Activated naive CD4-positive, alpha-beta T cell treated with anti-CD3 and anti-CD28 coated beads, Interleukin-2, amount 50 U/mL, for 72 hours (primary cell): ENCODE measurements at regions not wholly inside any gene's neighbourhood (a gene's known extent, or its start where the extent isn't known, plus 50 kb on each side); places are given as distances from the start of the nearest gene placed in this dataset.

ENCODE experiments used
- ATAC-seq, 2 donors: fragments of 150-1000 bp; cut with Tn5 transposase; 2 replicates each; pipeline ENCODE4 v1.10.0; 2021; ENCODE audit warnings: mild to moderate bottlenecking in 2 of 2, moderate library complexity in 2 of 2
- DNase-seq, 2 donors: peaks; one replicate each; pipeline ENCODE4 v3.0.0; 2021 to 2022; ENCODE audit warnings: low spot score in 2 of 2
- H3K27ac Mint-ChIP-seq, 2 donors: one replicate each; pipeline ENCODE4 v1.8.0; 2022; ENCODE audit warnings: mild to moderate bottlenecking in 2 of 2, mixed read lengths in 2 of 2
- H3K36me3 Mint-ChIP-seq, 2 donors: one replicate each; pipeline ENCODE4 v1.8.0; 2022; ENCODE audit warnings: mixed read lengths in 2 of 2
- H3K9me3 Mint-ChIP-seq, 2 donors: one replicate each; pipeline ENCODE4 v1.8.0; 2022; ENCODE audit warnings: mixed read lengths in 2 of 2

DNA sequence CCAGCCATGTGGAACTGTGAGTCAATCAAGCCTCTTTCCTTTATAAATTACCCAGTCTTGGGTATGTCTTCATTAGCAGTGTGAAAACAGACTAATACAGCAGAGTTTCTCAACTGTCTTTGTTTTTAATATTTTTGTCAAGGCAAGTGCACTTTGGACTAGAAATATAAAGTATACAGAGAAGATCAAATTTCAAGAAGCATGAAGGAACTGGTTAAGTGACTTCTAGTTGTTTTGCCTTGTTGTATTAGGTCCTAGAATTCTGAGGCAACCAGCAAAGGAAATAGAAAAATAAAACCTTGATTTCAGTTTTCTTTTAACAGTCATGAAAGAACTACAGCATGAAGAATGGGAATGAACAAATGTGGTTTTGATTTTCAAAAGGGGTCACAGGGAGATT is 131.1 kb upstream of the PTGFR start:
- DNase-seq (no peak), ATAC-seq (no peak)
- Mint-ChIP-seq H3K27ac (no peak overlapping the region), H3K36me3 (no peaks in the 10 kb centered on the region), H3K9me3 (no peaks in the 10 kb centered on the region)

DNA sequence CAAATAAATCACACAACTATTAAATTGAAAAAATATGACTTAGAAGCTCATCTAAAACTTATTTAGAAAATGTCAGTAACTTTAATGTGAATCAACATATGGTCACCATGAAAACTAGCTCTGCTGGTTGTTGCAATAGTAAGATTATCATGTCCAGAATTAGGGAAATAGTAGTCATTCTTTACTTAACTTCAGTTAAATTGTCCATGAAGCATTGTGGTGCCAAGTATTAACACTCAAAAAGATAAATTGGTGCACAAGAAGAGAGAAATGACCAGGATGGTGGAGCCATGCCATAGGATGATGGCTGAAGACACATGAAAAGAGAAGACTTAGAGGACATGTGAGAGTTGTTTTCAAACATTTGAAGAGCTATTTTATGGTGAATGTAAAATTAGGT is 130.2 kb upstream of the PTGFR start:
- Mint-ChIP-seq H3K9me3 (no peaks in the 10 kb centered on the region), H3K36me3 (no peaks in the 10 kb centered on the region), H3K27ac (no peak overlapping the region)
- ATAC-seq (no peak), DNase-seq (no peak)

DNA sequence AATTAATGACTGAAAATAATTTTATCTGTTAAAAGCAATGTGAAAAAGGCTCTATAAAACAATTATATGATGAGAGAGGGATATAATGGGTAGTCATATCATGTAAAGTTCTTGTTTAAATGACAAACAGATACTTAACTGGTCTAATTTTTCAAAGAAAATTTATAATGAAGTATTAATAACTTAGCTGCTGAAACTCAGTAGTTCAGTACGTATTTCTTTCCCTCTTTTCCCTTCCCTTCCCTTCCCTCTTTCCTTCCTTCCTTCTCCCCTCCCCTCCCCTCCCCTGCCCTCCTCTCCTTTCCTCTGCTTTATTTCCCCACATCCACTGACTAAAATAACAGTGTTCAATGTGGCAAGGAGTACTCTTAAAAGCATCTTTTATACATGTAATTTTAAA is 123.1 kb upstream of the PTGFR start:
- Mint-ChIP-seq H3K36me3 (no peaks in the 10 kb centered on the region), H3K9me3 (no peaks in the 10 kb centered on the region), H3K27ac (no peak overlapping the region)
- DNase-seq (no peak), ATAC-seq (no peak)

DNA sequence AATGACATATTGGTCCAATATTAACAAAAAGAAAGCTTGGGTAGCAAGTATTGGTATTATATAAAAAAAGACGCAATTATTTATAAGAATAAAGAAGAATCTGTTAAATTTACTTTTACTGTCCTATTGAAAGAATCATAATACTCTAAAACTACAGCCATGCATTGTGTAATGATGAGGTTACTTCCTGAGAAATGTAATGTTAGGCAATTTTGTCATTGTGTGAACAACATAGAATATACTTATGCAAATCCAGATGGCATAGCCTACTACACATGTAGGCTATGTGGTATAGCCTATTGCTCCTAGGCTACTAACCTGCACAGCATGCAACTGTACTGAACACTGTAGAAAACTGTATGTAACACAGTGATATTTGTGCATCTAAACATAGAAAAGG is 121.2 kb upstream of the PTGFR start:
- H3K36me3 Mint-ChIP-seq: no peaks in the 10 kb centered on the region
- no peak overlapping the region for H3K27ac Mint-ChIP-seq
- ATAC-seq: no peak
- no peaks in the 10 kb centered on the region for H3K9me3 Mint-ChIP-seq
- no peak for DNase-seq

DNA sequence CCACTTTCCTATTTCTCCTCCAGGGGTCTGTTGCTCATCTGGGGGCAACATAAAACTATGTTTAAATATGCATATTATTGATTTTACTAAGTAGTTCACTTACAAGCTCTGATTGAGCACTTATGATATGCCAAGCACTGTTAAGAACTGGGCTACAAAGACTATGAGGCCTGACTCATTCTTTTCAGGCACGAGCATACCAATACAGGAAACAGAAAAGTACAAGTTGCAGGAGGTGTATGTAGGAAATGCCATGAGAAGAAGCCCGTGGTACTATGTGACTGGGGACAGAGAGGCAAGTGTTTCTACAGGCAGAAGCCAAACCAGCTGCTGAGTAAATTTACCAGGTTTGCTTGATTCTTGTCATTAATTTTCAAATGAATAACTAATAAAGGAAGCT is 120.4 kb upstream of the PTGFR start:
- Mint-ChIP-seq H3K9me3 (no peaks in the 10 kb centered on the region), H3K36me3 (no peaks in the 10 kb centered on the region), H3K27ac (no peak overlapping the region)
- DNase-seq: no peak
- peak in 1 of 2 donors; percentile 34 for ATAC-seq

DNA sequence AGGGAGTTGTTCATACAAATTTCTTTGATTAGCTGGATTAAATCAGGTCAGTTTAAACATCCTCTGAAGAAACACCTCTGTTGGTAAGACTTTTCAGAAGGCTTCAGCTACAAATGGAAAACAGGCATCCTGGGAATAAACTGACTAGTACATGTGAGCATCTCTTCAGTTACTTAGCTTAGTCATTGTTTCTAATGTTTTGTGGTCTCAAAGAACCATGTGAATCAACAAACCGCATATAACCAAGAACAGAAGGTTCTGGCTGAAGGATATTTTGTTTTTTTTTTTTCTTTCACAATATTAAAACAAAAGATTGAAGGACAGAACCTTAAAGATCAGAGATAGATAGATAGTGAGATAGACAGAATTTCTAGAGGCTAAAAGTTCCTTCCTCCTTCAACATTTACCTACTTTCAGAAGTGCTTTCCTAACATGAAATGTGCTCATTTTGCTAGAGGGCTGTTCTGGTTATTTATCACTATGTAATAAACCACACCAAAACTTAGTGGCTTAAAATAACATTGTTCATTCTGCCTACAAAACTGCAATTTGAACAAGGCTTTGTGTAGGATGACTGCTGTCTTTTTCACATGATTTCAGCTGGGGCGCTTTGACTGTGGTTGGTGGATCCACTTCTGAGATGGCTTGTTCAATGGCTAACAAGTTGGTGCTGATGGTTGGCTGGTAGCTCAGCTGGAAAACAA is 119.8 kb upstream of the PTGFR start:
- DNase-seq (no peak), ATAC-seq (no peak)
- Mint-ChIP-seq H3K27ac (no peak overlapping the region), H3K36me3 (no peaks in the 10 kb centered on the region), H3K9me3 (no peaks in the 10 kb centered on the region)

DNA sequence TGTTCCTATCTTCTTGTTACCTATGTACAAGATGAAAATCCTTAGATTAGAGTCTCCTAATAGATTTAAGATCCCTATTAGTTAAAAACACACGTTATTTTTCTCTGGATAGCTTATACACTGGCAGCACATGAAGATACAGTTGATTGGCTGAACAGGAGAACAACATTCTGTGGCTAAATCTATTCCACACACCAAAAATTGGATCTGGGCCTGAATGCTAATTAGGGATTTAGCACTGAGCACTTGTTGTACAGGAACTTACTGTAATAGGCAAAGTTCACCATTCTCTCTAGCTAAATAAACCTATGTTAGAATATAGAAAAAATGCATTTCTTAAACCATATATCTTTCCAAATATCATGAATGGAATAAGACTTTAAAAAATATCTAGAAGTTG is 117.1 kb upstream of the PTGFR start:
- no peak overlapping the region for H3K27ac Mint-ChIP-seq
- ATAC-seq (no peak), DNase-seq (no peak)
- no peaks in the 10 kb centered on the region for H3K36me3 Mint-ChIP-seq
- H3K9me3 Mint-ChIP-seq: no peaks in the 10 kb centered on the region

DNA sequence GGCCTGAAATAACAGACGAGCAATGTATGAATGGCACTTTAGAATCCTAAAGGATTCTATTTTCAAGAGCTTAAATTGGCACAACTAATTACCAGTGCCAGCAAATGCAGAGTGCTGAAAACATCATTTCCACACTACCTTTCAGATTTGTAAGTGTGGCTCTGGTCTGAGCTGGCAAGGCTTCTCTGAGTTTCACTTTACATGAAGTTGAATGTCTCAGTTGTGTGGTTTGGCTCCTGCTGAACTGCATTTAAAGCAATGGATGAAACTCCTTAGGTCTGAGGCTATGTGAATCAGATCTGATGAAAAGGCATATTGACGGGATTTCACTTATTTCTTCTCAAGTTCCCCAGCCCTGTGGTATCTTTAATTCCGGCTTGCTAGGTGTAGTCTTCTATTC is 114.8 kb upstream of the PTGFR start:
- Mint-ChIP-seq H3K27ac (no peak overlapping the region), H3K9me3 (no peaks in the 10 kb centered on the region), H3K36me3 (no peaks in the 10 kb centered on the region)
- DNase-seq (no peak), ATAC-seq (no peak)

DNA sequence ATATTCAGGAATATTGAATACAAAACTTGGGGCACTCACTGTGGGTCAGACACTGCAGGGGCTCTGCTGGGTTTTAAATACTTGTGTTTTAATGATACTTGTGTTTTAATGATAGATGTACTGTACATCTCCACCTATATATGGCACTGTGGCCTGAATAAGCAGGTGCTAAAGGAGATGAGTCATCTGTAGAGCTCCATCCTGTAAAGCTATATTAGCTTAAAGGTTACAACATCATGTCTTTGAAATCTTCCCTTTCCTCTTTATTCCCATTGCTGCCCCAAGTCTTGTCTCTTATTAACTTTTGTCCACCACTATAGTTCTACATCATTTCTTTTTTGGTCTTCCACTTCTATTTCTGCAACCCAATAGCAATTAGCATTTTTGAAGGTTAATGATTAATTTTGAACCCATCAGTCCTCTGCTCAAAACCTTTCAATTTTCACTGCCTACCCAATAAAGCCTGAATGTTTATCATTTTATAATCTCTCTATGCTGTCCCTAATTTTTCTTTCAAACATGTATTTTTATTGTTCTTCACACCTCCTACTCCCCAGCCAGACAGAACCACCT is 113.3 kb upstream of the PTGFR start:
- Mint-ChIP-seq H3K9me3 (no peaks in the 10 kb centered on the region), H3K27ac (no peak overlapping the region), H3K36me3 (no peaks in the 10 kb centered on the region)
- no peak for DNase-seq
- no peak for ATAC-seq

DNA sequence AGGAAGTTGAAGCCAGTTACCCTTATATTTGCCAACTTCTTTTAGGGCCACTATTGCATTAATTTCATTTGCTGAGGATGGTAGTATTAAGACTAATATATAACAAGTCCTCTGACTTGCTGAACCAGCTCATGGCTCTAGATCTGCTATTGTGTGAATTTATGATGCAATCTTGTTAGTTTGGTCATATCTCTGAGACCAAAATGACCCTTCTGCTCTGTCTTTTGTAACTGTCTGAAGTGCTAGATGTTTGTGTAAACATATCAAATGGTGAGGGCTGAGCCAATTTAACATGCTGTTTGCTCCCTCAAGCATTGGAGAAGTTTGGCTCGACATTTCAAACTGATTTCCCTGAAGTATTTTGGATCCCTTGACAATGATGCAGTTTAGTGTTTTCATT is 106.9 kb upstream of the PTGFR start:
- Mint-ChIP-seq H3K36me3 (no peaks in the 10 kb centered on the region), H3K9me3 (no peaks in the 10 kb centered on the region), H3K27ac (no peak overlapping the region)
- ATAC-seq: no peak
- DNase-seq: no peak

DNA sequence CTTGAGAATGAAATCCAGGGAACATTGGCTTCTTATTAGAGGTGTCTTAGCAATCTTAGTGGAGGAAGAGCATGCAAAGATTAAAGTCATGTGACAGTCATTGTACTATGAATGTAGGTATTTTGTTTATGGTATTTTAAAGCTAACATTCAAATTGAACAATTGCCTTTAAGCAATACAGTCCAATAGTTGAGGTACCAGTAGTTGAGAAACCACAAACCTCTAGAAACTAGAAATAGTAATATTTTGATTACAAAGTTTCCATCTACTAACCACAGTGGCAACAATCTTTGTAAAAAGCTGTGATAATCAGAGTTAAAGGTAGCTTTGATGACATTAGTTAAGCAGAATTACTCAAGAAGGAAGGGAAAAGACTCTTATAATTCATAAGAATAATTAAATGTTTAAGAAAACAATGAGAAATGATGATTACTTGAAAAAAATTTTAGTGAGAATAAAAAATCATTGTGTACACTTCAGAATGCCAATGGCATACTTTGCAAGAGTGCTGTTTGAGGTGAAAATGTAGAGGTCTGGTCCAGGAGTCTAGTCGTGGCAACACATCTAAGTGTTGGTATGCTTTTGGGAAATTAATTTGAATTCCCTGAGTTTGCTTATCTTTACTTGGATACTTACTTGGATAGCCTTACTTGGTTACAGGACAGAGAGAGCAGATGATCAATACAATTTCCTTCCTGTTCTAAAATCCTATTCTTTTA is 104.9 kb upstream of the PTGFR start:
- no peak for DNase-seq
- H3K36me3 Mint-ChIP-seq: no peaks in the 10 kb centered on the region
- ATAC-seq: no peak
- H3K9me3 Mint-ChIP-seq: no peaks in the 10 kb centered on the region
- H3K27ac Mint-ChIP-seq: no peak overlapping the region

DNA sequence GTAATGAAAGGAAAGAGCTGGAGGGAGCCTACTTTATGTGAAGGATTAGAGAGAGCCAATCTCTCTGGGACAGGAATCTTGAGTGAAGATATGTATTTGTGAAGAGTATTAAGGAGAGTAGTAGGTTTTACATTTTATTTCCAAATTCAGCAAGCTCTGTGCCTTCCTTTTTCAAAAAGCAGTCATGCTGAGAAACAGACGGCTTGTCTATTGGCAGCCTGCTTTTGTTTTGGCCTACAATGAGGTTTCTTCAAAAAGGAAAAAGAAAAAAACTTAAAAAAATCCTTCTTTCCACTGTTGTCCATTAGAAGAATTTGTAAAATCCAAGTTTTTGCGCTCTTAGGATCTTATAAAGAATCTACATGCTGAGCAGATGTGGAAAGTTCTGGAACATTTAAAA is 103.6 kb upstream of the PTGFR start:
- no peak for ATAC-seq
- no peak for DNase-seq
- H3K9me3 Mint-ChIP-seq: no peaks in the 10 kb centered on the region
- no peak overlapping the region for H3K27ac Mint-ChIP-seq
- no peaks in the 10 kb centered on the region for H3K36me3 Mint-ChIP-seq

DNA sequence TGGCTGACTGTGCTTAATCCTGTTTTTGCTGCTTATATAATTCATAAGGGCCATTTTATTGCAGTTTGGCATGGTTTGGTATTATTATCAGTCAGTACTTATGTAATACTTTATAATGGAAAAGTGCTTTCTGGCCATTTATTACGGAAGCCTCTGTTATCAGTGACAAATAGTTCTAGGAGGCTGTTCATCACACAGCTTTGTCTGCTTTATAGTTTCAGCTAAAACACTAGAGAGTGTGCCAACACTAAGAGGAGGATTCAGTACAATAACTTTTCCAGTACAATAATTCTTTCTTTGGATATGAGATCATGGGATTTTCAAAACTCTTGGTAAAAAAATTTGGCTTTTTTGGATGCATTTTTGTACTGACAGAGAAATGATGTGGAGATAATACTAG is 102.9 kb upstream of the PTGFR start:
- H3K27ac Mint-ChIP-seq: no peak overlapping the region
- DNase-seq (no peak), ATAC-seq (no peak)
- no peaks in the 10 kb centered on the region for H3K36me3 Mint-ChIP-seq
- H3K9me3 Mint-ChIP-seq: peaks cover 0 to 3% of the 10 kb centered on the region in 2 donors

DNA sequence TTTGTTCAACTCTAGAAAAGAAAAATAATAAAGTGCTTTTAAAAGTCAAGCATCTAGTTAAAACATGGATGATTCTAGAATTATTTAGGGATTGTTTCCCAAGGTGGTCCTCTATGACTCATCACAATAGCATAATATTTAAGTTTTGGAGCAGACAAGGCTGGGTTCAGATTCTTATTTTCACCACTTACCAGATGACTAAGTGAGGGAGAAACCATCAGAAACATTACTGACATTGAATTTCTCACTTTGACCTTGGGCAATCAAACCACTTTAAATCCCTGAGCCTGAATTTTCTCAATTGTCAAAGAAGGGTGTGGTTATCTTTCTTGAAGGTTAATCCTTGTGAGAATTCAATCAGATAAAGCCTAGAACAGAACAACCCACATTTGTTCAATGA is 102.5 kb upstream of the PTGFR start:
- H3K36me3 Mint-ChIP-seq: no peaks in the 10 kb centered on the region
- ATAC-seq (no peak), DNase-seq (no peak)
- peaks cover 0 to 3% of the 10 kb centered on the region in 2 donors for H3K9me3 Mint-ChIP-seq
- H3K27ac Mint-ChIP-seq: no peak overlapping the region

DNA sequence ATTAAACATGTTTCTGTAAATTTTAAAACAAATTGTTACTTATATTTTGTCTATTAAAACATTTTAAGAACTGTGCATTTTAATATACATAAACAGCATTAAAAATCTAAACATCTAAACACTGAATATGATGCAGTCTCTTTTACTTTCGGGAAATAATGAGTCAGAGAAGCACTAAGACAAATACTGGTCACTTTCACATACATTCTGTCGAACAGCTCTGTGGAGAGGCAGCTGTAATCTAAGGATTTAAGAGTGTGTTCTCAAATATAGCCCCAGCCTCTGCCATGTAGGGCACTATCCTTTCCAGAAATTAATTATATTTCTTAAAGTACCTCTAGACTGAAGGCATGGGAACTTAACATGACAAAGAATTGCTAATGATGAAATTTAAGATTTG is 89.6 kb upstream of the PTGFR start:
- Mint-ChIP-seq H3K9me3 (peaks cover 4 to 5% of the 10 kb centered on the region in 2 donors), H3K27ac (no peak overlapping the region), H3K36me3 (peaks cover 0 to 6% of the 10 kb centered on the region in 2 donors)
- no peak for ATAC-seq
- no peak for DNase-seq

DNA sequence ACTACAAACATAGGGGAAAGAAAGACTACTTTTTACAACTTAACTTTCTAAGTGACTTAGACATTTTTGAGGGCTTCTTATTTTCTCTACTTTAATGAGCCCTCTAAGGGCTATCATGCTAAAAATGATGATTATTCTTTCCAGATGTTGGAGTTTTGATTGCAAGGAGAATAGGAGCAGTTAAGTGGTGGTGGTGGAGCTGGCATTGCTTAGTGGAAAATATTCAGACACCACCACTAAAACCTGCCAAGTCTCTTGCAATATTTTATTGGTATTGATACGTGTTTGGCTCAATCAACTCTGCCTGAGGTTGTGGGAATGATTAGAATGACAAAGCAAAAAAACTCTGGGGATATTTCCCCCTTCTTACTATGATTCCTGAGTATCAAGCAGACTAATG is 82.6 kb upstream of the PTGFR start:
- Mint-ChIP-seq H3K9me3 (peaks cover 13 to 18% of the 10 kb centered on the region in 2 donors), H3K36me3 (no peaks in the 10 kb centered on the region), H3K27ac (no peak overlapping the region)
- no peak for DNase-seq
- no peak for ATAC-seq

DNA sequence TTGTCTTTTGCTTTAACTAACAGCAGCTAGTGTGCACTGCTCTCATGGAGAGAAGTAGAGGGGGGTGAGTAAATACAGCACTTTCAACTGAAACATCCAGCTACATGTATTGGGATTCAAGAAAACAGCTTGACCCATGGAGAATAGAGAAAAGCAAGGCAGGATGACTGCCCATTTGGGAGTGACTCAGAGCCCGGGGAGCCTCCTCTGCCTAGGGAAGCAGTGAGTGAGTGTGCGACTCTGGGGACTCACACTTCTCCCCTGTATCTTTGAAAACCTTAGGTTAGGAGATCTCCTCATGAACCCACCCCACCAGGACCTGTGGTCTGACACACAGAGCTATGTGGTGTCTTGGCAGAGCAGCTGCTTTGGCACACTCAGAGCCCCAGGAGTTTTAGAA is 82.0 kb upstream of the PTGFR start:
- H3K36me3 Mint-ChIP-seq: no peaks in the 10 kb centered on the region
- ATAC-seq (no peak), DNase-seq (no peak)
- H3K27ac Mint-ChIP-seq: no peak overlapping the region
- H3K9me3 Mint-ChIP-seq: peaks cover 13 to 18% of the 10 kb centered on the region in 2 donors

DNA sequence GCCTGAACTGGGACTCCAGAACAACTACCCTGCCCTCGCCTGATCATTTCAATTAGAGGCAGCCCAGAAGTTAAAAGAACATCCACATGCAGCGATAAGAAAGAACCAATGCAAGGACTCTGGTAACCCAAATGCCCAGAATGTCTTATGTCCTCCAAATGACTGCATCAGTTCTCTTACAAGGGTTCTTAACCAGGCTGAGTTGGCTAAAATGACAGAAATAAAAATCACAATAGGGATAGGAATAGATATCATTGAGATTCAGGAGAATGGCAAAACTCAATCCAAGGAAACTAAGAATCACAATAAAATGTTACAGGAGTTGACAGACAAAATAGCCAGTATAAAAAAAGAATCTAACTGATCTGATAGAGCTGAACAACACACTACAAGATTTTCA is 80.1 kb upstream of the PTGFR start:
- Mint-ChIP-seq H3K27ac (no peak overlapping the region), H3K36me3 (no peaks in the 10 kb centered on the region), H3K9me3 (peaks cover 13 to 18% of the 10 kb centered on the region in 2 donors)
- ATAC-seq (no peak), DNase-seq (no peak)
